Neuron (in vitro differentiated cells): ENCODE measurements at regions not wholly inside any gene's neighbourhood (a gene's known extent, or its start where the extent isn't known, plus 50 kb on each side); places are given as distances from the start of the nearest gene placed in this dataset.

Source experiments
- H2AFZ ChIP-seq: one replicate; pipeline ENCODE4 v1.6.1; 2013; ENCODE audit warnings: low read depth, mild to moderate bottlenecking, inconsistent platforms, low read length, moderate library complexity
- H3K27me3 ChIP-seq: one replicate; pipeline ENCODE4 v1.6.1; 2013; ENCODE audit warnings: low read length; ENCODE audit not compliant: insufficient read depth
- H3K36me3 ChIP-seq: one replicate; pipeline ENCODE4 v1.6.1; 2013; ENCODE audit warnings: low read length; ENCODE audit not compliant: insufficient read depth
- H3K4me1 ChIP-seq: one replicate; pipeline ENCODE4 v1.6.1; 2013; ENCODE audit warnings: low read length; ENCODE audit not compliant: insufficient read depth
- H3K4me3 ChIP-seq: 2 replicates; pipeline ENCODE4 v1.5.1; 2013; ENCODE audit warnings: mild to moderate bottlenecking, low read length, moderate library complexity
- H3K9me3 ChIP-seq: one replicate; pipeline ENCODE4 v1.6.1; 2013; ENCODE audit warnings: low read length

DNA sequence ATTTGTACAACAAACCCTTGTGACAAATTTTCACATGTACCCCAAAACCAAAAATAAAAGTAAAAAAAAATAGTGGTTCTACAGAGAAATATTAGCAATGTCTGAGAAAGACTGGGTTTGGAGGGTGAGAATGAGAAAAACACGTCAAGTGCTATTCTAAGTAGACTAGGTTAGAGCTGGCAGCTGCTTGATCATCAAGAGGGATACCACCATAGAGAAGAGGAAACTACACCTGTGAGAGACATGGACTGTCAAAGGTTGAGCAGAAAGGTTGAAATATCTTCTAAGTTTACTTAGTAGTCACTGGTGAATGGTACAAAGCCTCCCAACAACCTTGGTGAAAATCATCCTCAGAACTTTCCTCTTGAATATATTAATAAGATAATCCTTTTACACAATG, 126.9 kb upstream of the ITGA4 start:
- H2AFZ ChIP-seq, result no peak overlapping the region
- H3K27me3 ChIP-seq, result no peaks in the 10 kb centered on the region
- no peaks in the 10 kb centered on the region for H3K4me1 ChIP-seq
- H3K36me3 ChIP-seq, result no peaks in the 10 kb centered on the region
- H3K9me3 ChIP-seq, result no peaks in the 10 kb centered on the region
- no peak overlapping the region for H3K4me3 ChIP-seq

DNA sequence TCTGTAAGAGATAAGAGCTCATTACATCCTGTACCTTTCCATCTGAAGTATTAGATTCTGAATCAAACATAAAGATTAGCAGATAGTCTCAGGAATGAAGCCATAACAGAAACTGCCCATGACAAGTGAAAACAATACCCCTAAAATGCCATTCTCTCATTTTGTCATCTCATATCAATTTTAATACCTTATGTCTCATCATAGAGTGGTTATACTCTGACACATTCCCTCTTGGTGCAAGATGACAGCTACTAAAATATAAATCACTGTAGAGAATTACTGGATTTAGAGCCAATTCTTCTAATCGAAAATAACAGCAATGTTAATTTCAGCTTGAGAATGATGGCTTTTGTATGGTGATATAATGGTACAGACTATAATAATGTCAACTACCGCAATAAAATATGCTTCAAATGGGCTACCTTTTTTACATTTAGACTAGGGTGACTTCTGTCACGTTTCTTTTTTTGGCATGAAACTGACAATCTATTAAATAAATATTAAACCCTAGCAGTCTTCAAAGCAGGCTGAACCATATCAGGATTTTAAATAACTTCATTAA, 125.1 kb upstream of the ITGA4 start:
- no peaks in the 10 kb centered on the region for H3K9me3 ChIP-seq
- no peaks in the 10 kb centered on the region for H3K36me3 ChIP-seq
- no peaks in the 10 kb centered on the region for H3K27me3 ChIP-seq
- no peak overlapping the region for H2AFZ ChIP-seq
- no peak overlapping the region for H3K4me3 ChIP-seq
- no peaks in the 10 kb centered on the region for H3K4me1 ChIP-seq

GRCh38 chr2:181334158-181334826, 122.9 kb upstream of the ITGA4 start:
- Histone ChIP-seq H3K4me3 (no peak overlapping the region), H3K36me3 (no peaks in the 10 kb centered on the region), H3K4me1 (no peaks in the 10 kb centered on the region), H3K9me3 (no peaks in the 10 kb centered on the region), H3K27me3 (no peaks in the 10 kb centered on the region), H2AFZ (no peak overlapping the region)

DNA sequence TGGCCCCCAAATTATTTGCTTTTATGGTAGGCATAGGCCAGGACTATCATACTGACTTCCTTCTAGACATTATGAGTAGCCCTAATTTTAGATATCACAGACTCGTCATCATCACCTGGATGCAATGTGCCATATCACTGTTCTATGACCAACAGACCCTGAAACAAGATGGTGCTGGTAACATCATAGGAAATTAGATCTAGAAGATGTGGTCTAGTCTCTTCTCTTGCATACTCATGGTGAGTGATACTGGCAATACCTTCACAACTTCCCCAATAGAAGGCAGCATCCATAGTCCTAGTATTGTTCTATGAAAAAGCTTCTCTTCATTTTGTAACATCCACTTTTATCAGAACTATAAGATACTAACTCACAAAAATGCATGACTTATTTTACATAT, 116.3 kb upstream of the ITGA4 start:
- H3K36me3 ChIP-seq, result no peaks in the 10 kb centered on the region
- no peak overlapping the region for H3K4me3 ChIP-seq
- no peak overlapping the region for H2AFZ ChIP-seq
- H3K4me1 ChIP-seq, result no peaks in the 10 kb centered on the region
- no peaks in the 10 kb centered on the region for H3K27me3 ChIP-seq
- H3K9me3 ChIP-seq, result no peaks in the 10 kb centered on the region

- Histone ChIP-seq H3K27me3 (no peaks in the 10 kb centered on the region), H3K4me3 (no peak overlapping the region), H3K9me3 (no peaks in the 10 kb centered on the region), H2AFZ (no peak overlapping the region), H3K4me1 (no peaks in the 10 kb centered on the region), H3K36me3 (no peaks in the 10 kb centered on the region)
These were observed 115.2 kb upstream of the ITGA4 start for GRCh38 chr2:181341855-181342600.

DNA sequence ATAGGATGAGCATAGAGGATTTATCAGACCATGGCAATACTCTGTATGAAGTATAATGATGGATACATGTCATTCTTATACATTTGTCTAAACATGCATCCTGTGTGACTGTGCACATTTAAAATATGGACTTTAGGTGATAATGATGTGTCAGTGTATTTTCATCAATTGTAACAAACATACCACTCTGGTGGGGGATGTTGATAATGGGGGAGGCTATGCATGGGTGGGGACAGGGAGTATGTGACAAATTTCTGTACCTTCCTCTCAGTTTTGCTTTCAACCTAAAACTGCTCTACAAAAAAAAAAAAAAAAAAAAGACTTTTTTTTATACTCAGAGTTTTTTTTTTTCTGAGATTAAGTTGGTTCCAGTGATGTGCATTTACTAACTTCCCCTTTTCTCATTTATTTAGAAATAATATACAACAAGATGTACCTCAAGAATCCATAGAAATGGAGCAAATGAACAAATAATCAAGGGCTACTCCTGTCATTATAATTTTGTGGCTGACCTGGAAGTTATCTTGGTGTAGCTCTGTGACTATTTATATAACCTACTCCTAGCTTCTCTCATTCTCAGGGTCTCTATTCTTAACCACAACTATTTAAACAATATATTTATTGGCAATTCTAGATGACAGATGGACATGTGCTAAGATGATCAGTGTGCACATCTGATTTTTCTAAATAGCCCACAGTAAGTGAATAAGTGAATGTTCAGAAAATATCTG, 108.9 kb upstream of the ITGA4 start:
- no peaks in the 10 kb centered on the region for H3K4me1 ChIP-seq
- H3K9me3 ChIP-seq, result no peaks in the 10 kb centered on the region
- no peak overlapping the region for H3K4me3 ChIP-seq
- H2AFZ ChIP-seq, result no peak overlapping the region
- no peaks in the 10 kb centered on the region for H3K27me3 ChIP-seq
- H3K36me3 ChIP-seq, result no peaks in the 10 kb centered on the region

- H3K9me3 ChIP-seq, result no peaks in the 10 kb centered on the region
- H3K36me3 ChIP-seq, result no peaks in the 10 kb centered on the region
- H3K4me3 ChIP-seq, result no peak overlapping the region
- no peaks in the 10 kb centered on the region for H3K27me3 ChIP-seq
- no peak overlapping the region for H2AFZ ChIP-seq
- no peaks in the 10 kb centered on the region for H3K4me1 ChIP-seq
These were observed 105.0 kb upstream of the ITGA4 start for GRCh38 chr2:181352158-181352557.

- no peaks in the 10 kb centered on the region for H3K9me3 ChIP-seq
- no peak overlapping the region for H2AFZ ChIP-seq
- H3K27me3 ChIP-seq, result no peaks in the 10 kb centered on the region
- H3K4me1 ChIP-seq, result no peaks in the 10 kb centered on the region
- H3K36me3 ChIP-seq, result no peaks in the 10 kb centered on the region
- no peak overlapping the region for H3K4me3 ChIP-seq
These were observed 102.6 kb upstream of the ITGA4 start for GRCh38 chr2:181354626-181355025.

DNA sequence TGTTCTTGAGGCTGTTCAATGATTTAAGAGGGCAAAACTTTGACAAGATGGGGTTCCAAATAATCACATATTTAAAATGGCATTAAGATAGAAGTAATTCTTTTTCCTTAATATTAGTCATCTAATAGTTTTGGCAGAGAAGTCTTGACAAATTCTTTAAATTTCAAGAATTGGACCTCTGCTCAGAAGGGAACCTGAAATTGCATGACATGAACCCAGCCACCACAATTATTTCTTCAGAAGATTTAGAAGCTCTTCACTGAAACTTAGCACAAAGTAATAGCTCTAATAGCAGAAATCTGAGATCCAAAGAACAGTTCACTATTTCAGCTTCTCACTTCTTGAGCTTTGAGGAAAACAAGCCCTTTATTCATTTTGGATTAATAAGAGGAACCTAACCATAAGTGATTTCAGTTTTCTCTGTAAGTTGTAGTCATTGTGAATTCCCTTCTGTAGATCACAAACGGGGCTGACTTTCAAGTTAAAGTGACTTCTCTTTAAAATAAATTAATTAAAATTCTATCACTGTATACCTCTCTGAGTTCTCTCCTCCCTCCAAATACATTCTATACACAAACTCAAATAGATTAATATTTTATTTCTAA, 100.6 kb upstream of the ITGA4 start:
- Histone ChIP-seq H3K9me3 (no peaks in the 10 kb centered on the region), H3K4me1 (no peaks in the 10 kb centered on the region), H3K4me3 (no peak overlapping the region), H2AFZ (no peak overlapping the region), H3K36me3 (no peaks in the 10 kb centered on the region), H3K27me3 (no peaks in the 10 kb centered on the region)

- H3K36me3 ChIP-seq, result no peaks in the 10 kb centered on the region
- H3K4me3 ChIP-seq, result no peak overlapping the region
- no peaks in the 10 kb centered on the region for H3K4me1 ChIP-seq
- H3K9me3 ChIP-seq, result no peaks in the 10 kb centered on the region
- H2AFZ ChIP-seq, result no peak overlapping the region
- H3K27me3 ChIP-seq, result no peaks in the 10 kb centered on the region
These were observed 99.2 kb upstream of the ITGA4 start for GRCh38 chr2:181357979-181358378.

GRCh38 chr2:181362561-181362960, 94.6 kb upstream of the ITGA4 start:
- no peaks in the 10 kb centered on the region for H3K9me3 ChIP-seq
- no peaks in the 10 kb centered on the region for H3K36me3 ChIP-seq
- H2AFZ ChIP-seq, result no peak overlapping the region
- no peak overlapping the region for H3K4me3 ChIP-seq
- no peaks in the 10 kb centered on the region for H3K27me3 ChIP-seq
- H3K4me1 ChIP-seq, result no peaks in the 10 kb centered on the region

- Histone ChIP-seq H3K36me3 (no peaks in the 10 kb centered on the region), H3K9me3 (no peaks in the 10 kb centered on the region), H3K4me1 (no peaks in the 10 kb centered on the region), H2AFZ (no peak overlapping the region), H3K27me3 (no peaks in the 10 kb centered on the region), H3K4me3 (no peak overlapping the region)
These were observed 94.0 kb upstream of the ITGA4 start for GRCh38 chr2:181363164-181363563.
